ENCODE measurements at regions not wholly inside any gene's neighbourhood (a gene's known extent, or its start where the extent isn't known, plus 50 kb on each side); places are given as distances from the start of the nearest gene placed in this dataset.

- no peak for TF ChIP-seq MLX (CRISPR knock-in tag; IDR thresholded peaks at IDR 0.05)
- TF ChIP-seq ZNF496 (CRISPR knock-in tag; IDR thresholded peaks at IDR 0.05; ENCODE audit: insufficient replicate concordance), result no peak
- no peak for TF ChIP-seq TBP (CRISPR knock-in tag; IDR thresholded peaks at IDR 0.05)
- TF ChIP-seq ZNF614 (CRISPR knock-in tag; IDR thresholded peaks at IDR 0.05; ENCODE audit: borderline replicate concordance), result no peak
These were observed 183.5 kb upstream of the STEAP4 start (continued) for GRCh38 chr7:88490161-88490560.

GRCh38 chr7:88485821-88486220 lies 179.1 kb upstream of the STEAP4 start:
- DNase-seq (ENCODE audit: low spot score), result no peak
- FAIRE-seq, result no peak
- in situ Hi-C loops (cut with HindIII; ENCODE audit: extremely low pct_ligation_motif_present, low pct_unique_long_range_greater_than_20kb) (no loop called here), intact Hi-C loops (cut with micrococcal nuclease; ENCODE audit: unreplicated experiment) (no loop called here)
- no peaks in the 10 kb centered on the region for H4K20me1 ChIP-seq (ENCODE audit: insufficient read depth, low read length)
- H3K36me3 ChIP-seq (replicated peaks in 1 of 2; ENCODE audit: control insufficient read depth in 1 of 2, insufficient read depth in 2 of 2, low read length in 2 of 2), result no peaks in the 10 kb centered on the region
- H3K4me2 ChIP-seq (ENCODE audit: low read depth, low read length), result no peak overlapping the region
- H3K9me3 ChIP-seq (ENCODE audit: low read length), result no peaks in the 10 kb centered on the region
- no peak overlapping the region for H2AFZ ChIP-seq (ENCODE audit: low read length)
- ATAC-seq, result no peak
- WGBS (ENCODE audit: low lambda C conversion rate), result 4% methylated on average over 2 of the region's 2 CpGs
- no peaks in the 10 kb centered on the region for H3K27me3 ChIP-seq (ENCODE audit: control insufficient read depth in 1 of 2, insufficient read depth in 2 of 2, low read length in 2 of 2)
- no peaks in the 10 kb centered on the region for H3K4me1 ChIP-seq (ENCODE audit: insufficient read depth, low read length)
- no TSS peak for BruUV-seq (replicated peaks)
- no peak overlapping the region for H3K4me3 ChIP-seq (replicated peaks in 1 of 3; ENCODE audit: insufficient read depth in 1 of 3, low read depth in 2 of 3, low read length in 3 of 3)
- no peak overlapping the region for H3K9ac ChIP-seq (ENCODE audit: insufficient read depth, low read depth, low read length)
- no peaks in the 10 kb centered on the region for H3K79me2 ChIP-seq (ENCODE audit: insufficient read depth, low read length)
- ChIA-PET CTCF (ENCODE audit: low intra/inter-chr PET ratio, low total read pairs) (no interaction called here), POLR2A (no interaction called here)
- no peak overlapping the region for H3K27ac ChIP-seq (ENCODE audit: extremely low read length, insufficient read depth, low read length)
- no peak for TF ChIP-seq ZUFSP (CRISPR knock-in tag; IDR thresholded peaks at IDR 0.05; ENCODE audit: borderline replicate concordance)
- no peak for TF ChIP-seq TAF15 (IDR thresholded peaks at IDR 0.05; ENCODE audit: low read depth, low read length, poor library complexity, severe bottlenecking)
